Upper lobe of left lung (tissue), 4 donors: ENCODE measurements at regions not wholly inside any gene's neighbourhood (a gene's known extent, or its start where the extent isn't known, plus 50 kb on each side); places are given as distances from the start of the nearest gene placed in this dataset.

Source experiments
- CTCF ChIP-seq, 6 experiments: fragments of 450-650 bp in 4 of 6; fragments of 200-600 bp in 2 of 6; sonication (generic) in 2 of 6; IDR thresholded peaks; one replicate each; pipeline ENCODE4 v1.5.1; 2016 to 2019; ENCODE audit warnings: antibody characterized with exemption in 6 of 6
- POLR2A ChIP-seq, 4 donors: fragments of 450-650 bp; IDR thresholded peaks; one replicate each; pipeline ENCODE4 v1.5.1; 2016 to 2017; ENCODE audit warnings: antibody characterized with exemption in 4 of 4, mild to moderate bottlenecking in 2 of 4

- TF ChIP-seq CTCF (IDR thresholded peaks at IDR 0.05) (no peak), POLR2A (IDR thresholded peaks at IDR 0.05) (no peak)
Measured at GRCh38 chr18:47658498-47658897, 272.0 kb downstream of the SMAD2 start.
